ENCODE measurements at regions not wholly inside any gene's neighbourhood (a gene's known extent, or its start where the extent isn't known, plus 50 kb on each side); places are given as distances from the start of the nearest gene placed in this dataset.

GRCh38 chr7:25807086-25807611 is 344.8 kb upstream of the NFE2L3 start:
- TF ChIP-seq CTCF (conservative IDR thresholded peaks at IDR 0.05; ENCODE audit: low read depth, low read length) (no peak), EZH2 (IDR thresholded peaks at IDR 0.05; ENCODE audit: borderline replicate concordance, low read depth, low read length, poor library complexity, severe bottlenecking) (no peak)
